Activated CD4-positive, alpha-beta memory T cell treated with anti-CD3 and anti-CD28 coated beads for 36 hours (primary cell): ENCODE measurements at regions not wholly inside any gene's neighbourhood (a gene's known extent, or its start where the extent isn't known, plus 50 kb on each side); places are given as distances from the start of the nearest gene placed in this dataset.
A peak's percentile ranks its signal among the peaks of the same experiment; 100 is the strongest.
"Not testable (repeated sequence)": the region's sequence is repeated elsewhere in the genome, so short reads cannot be mapped to it uniquely, and the experiment has no call there.

Experiments
- CTCF ChIA-PET: fragments of 350-600 bp; sonication (Branson Sonifier 250); formaldehyde crosslinking; loops from one replicate; lab custom pipeline; 2021; ENCODE audit warnings: antibody characterized with exemption, inconsistent platforms; lab: Charles Lee
- POLR2A ChIA-PET: fragments of 350-600 bp; sonication (Branson Sonifier 250); formaldehyde crosslinking; loops from one replicate; lab custom pipeline; 2021; ENCODE audit warnings: antibody characterized with exemption; lab: Charles Lee
- DNase-seq: peaks from one replicate; pipeline ENCODE4 v3.0.0-alpha.2; 2020
- H3K27ac Mint-ChIP-seq: one replicate; pipeline ENCODE4 v1.8.0; 2021; ENCODE audit warnings: mixed read lengths
- H3K27me3 Mint-ChIP-seq: one replicate; pipeline ENCODE4 v1.8.0; 2021; ENCODE audit warnings: mixed read lengths
- H3K36me3 Mint-ChIP-seq: one replicate; pipeline ENCODE4 v1.8.0; 2021; ENCODE audit warnings: mixed read lengths
- H3K4me1 Mint-ChIP-seq: one replicate; pipeline ENCODE4 v1.8.0; 2021; ENCODE audit warnings: low read depth, mixed read lengths
- H3K4me3 Mint-ChIP-seq: one replicate; pipeline ENCODE4 v1.8.0; 2021; ENCODE audit warnings: mild to moderate bottlenecking, mixed read lengths
- H3K9me3 Mint-ChIP-seq: one replicate; pipeline ENCODE4 v1.8.0; 2021; ENCODE audit warnings: mixed read lengths
- intact Hi-C: fragments of 100-400 bp; cut with micrococcal nuclease; formaldehyde crosslinking; loops from one replicate; pipeline ENCODE4 v1.15.1; 2023

DNA sequence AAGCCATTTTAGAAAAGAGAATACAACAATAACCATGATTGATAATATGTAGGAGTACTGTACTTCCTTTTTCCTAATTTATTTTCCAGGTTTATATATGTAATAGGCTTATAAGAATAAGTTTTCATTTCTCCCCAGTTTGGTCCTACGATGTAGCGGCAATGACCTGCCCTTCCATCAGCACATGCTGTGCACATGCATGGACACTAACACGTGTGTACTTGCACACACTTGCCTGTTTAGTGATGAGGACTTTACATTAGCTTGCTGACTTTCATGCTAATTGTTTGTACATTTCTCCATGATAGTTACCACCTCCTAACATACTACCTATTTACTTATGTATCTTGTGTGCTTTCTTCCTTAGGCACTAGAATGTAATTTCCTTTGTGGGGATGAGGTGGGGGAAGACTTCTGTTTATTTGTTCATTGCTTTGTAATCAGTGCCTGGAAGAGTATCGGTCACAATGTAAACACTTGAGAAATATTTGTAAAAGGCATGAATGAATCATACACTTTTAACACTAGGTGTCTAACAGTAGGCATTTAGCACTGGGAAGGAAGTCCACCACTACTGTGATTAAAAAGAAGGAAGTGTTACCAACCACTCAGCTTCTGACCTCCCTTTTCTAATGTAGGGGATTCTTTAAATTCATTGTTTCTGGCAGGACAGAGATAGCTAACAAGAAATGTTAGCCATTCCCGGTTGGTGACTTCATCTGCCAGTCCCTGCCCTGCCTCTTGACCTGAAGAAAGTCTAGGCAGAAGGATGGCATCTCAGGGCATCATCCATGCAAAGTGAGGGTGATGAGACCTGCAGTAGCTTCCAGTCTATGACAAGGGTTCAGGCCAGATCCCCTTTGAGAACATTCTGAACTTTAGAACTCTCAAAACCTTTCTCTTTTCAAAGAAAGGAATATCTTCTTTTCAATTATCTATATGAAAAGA, 120.2 kb upstream of the RAB18 start:
- no peaks in the 10 kb centered on the region for H3K4me1 Mint-ChIP-seq
- POLR2A ChIA-PET = no interaction called here
- no peak overlapping the region for H3K4me3 Mint-ChIP-seq
- intact Hi-C loops = no loop called here
- no peak overlapping the region for H3K27ac Mint-ChIP-seq
- peaks cover 25% of the 10 kb centered on the region for H3K27me3 Mint-ChIP-seq
- no peaks in the 10 kb centered on the region for H3K36me3 Mint-ChIP-seq
- CTCF ChIA-PET = no interaction called here
- DNase-seq = no peak
- H3K9me3 Mint-ChIP-seq = peaks cover 7% of the 10 kb centered on the region

DNA sequence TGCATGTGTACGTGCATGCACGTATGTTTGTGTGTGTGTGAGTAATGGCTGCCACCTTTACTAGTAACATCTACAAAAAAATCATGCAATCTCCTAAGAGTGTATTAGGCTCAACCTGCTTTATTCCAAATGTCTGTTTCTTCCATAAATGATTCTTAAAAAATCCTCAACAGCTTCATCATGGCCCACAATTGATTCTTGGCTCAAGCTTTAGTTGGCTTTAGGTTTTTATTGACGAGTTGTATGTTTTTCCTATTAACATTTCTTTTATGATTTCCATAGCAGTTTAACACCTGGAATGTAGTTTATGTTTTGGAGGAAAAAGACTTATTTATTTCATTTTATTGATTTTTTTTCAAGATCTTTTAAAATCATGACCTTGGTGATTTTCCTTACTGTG, 121.9 kb upstream of the RAB18 start:
- Mint-ChIP-seq H3K36me3 (no peaks in the 10 kb centered on the region), H3K27ac (no peak overlapping the region), H3K4me1 (no peaks in the 10 kb centered on the region), H3K9me3 (peaks cover 7% of the 10 kb centered on the region), H3K27me3 (peaks cover 23% of the 10 kb centered on the region), H3K4me3 (no peak overlapping the region)
- intact Hi-C loops = no loop called here
- ChIA-PET CTCF (no interaction called here), POLR2A (no interaction called here)
- no peak for DNase-seq

DNA sequence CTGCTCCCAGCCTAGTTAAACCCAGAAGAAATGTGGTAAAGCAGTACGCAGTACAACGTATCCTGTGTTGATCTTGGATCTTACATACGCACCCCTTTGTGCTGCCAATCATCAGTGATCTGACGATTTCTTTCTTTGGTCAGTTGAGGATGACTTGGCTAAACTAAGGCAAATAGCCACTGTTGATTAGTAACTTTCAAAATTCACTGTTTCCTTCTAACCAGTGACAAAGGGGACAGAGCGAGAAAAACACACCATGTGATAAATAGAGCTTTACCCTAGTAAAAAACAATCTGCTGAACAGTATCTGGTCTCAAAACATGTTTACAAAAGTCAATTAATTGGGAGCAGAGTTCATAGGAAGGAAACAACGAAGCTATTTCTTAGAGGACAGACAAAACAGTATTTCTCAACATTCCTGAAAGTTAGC, 123.2 kb upstream of the RAB18 start:
- H3K4me1 Mint-ChIP-seq = no peaks in the 10 kb centered on the region
- CTCF ChIA-PET = no interaction called here
- no peak for DNase-seq
- no peak overlapping the region for H3K4me3 Mint-ChIP-seq
- POLR2A ChIA-PET = no interaction called here
- H3K27ac Mint-ChIP-seq = no peak overlapping the region
- H3K9me3 Mint-ChIP-seq = peaks cover 7% of the 10 kb centered on the region
- H3K36me3 Mint-ChIP-seq = no peaks in the 10 kb centered on the region
- peaks cover 19% of the 10 kb centered on the region for H3K27me3 Mint-ChIP-seq
- intact Hi-C loops = no loop called here

DNA sequence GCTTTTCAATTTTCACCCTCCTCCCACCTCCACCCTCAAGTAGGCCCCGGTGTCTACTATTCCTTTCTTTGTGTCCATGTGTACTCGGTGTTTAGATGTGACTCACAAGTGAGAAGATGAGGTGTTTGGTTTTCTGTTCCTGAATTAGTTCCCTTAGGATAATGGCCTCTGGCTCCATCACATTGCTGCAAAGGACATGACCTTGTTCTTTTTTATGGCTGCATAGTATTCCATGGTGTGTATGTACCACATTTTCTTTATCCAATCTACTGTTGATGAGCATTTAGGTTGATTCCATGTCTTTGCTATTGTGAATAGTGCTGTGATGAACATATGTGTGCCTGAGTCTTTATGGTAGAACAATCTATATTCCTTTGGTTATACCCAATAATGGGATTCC, 125.1 kb upstream of the RAB18 start:
- H3K4me1 Mint-ChIP-seq, H3K36me3 Mint-ChIP-seq, H3K4me3 Mint-ChIP-seq, POLR2A ChIA-PET, DNase-seq, intact Hi-C loops, H3K9me3 Mint-ChIP-seq, H3K27ac Mint-ChIP-seq: not testable (repeated sequence)
- H3K27me3 Mint-ChIP-seq = peaks cover 15% of the 10 kb centered on the region
- CTCF ChIA-PET = interaction anchor here (0.7 kb wide), 1 partner anchor 1249 kb away, joined by 3 read pairs; no protein-coding TSS in a partner anchor

DNA sequence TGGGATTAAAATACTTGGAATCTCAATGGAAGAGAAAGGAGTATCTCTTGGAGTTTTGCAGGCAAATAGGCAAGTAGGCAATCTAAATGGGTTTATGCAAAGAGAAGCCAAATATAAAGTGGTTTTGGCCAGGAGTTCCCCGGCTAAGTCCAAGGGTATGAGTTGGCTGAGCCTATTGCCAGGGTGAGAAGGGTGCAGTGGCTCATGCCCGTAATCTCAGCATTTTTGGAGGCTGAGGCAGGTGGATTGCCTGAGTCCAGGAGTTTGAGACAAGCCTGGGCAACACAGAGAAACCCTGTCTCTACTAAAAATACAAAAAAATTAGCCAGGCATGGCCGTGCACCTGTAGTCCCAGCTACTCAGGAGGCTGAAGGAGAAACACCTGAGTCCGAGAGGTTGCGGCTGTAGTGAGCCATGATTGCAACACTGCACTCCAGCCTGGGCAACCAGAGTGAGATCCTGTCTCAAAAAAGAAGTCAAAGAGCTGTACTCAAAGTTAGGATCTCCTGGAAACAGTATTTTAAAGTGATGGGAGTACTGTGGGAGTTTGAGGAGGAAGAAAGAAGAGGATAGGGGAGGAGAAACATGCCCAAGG, 130.4 kb upstream of the RAB18 start:
- Mint-ChIP-seq H3K9me3 (no peaks in the 10 kb centered on the region), H3K27ac (no peak overlapping the region), H3K4me3 (no peak overlapping the region), H3K27me3 (peaks cover 4% of the 10 kb centered on the region), H3K4me1 (no peaks in the 10 kb centered on the region), H3K36me3 (no peaks in the 10 kb centered on the region)
- POLR2A ChIA-PET = no interaction called here
- intact Hi-C loops = no loop called here
- CTCF ChIA-PET = interaction anchor here (0.8 kb wide), 1 partner anchor 13 kb away, joined by 3 read pairs; no protein-coding TSS in a partner anchor
- DNase-seq = no peak

DNA sequence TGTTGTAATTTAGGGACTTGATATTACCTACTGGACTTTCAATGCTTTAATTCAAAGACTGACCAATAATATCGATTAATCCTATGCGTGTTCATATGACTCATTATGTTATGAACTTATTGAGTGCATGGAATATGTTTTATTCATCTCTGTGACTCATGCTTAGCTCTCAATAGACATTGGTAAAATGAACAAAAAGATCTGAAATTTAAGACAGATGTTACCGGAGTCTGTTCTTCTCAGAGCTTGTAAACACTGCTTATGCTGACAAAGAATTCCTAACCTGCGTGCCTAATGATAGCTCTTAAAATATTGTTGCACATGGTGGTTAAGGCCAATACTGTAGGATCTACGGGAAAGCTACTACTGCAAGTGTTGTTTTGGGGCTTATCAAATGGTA, 131.5 kb upstream of the ACBD5 start:
- Mint-ChIP-seq H3K4me1 (no peaks in the 10 kb centered on the region), H3K9me3 (no peaks in the 10 kb centered on the region)
- POLR2A ChIA-PET = no interaction called here

DNA sequence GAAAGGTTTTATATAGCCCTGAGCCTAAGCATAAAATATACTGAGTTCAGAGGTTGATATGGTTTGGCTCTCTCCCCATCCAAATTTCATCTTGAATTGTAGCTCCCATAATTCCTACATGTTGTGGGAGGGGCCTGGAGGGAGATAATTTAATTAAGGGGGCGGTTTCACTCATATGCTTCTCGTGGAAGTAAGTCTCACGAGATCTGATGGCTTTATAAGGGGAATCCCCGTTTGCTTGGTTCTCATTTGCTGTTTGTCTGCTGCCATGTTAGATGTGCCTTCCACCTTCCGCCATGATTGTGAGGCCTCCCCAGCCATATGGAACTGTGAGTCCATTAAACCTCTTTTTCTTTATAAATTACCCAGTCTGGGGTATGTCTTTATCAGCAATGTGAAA, 130.8 kb upstream of the ACBD5 start:
- H3K27ac Mint-ChIP-seq, DNase-seq, H3K4me3 Mint-ChIP-seq, H3K27me3 Mint-ChIP-seq, POLR2A ChIA-PET, H3K36me3 Mint-ChIP-seq, H3K9me3 Mint-ChIP-seq, H3K4me1 Mint-ChIP-seq: not testable (repeated sequence)
- intact Hi-C loops = loop anchor here (2.0 kb wide), 1 partner anchor 285 kb away; no protein-coding TSS in a partner anchor
- CTCF ChIA-PET = interaction anchor here (0.6 to 1.1 kb wide), 2 partner anchors 116 to 870 kb away, joined by 3 read pairs; no protein-coding TSS in a partner anchor

More for the DNA sequence above, 131.5 kb upstream of the ACBD5 start:
- H3K4me3 Mint-ChIP-seq = no peak overlapping the region
- DNase-seq = no peak
- intact Hi-C loops = no loop called here
- no peak overlapping the region for H3K27ac Mint-ChIP-seq
- CTCF ChIA-PET = no interaction called here
- H3K36me3 Mint-ChIP-seq = no peaks in the 10 kb centered on the region
- H3K27me3 Mint-ChIP-seq = peaks cover 4% of the 10 kb centered on the region

DNA sequence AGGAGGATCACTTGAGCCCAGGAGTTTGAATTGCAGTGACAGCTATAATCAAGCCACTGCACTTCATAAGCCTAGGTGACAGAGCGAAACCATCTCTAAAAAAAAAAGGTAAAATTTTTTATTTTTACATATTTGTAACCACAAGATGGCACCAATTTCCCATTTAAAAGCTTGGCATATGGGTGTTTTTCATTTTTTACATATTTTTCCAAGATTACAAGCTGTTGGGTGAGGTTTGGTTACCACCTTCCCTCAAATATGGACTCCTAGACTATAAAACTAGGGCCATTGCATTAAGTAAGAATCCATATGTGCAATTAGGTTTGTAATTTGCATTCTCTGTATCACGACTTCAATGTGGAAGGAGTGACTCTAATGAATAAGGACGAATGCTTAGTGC, 129.3 kb upstream of the ACBD5 start:
- ChIA-PET CTCF (interaction anchor here (0.6 to 1.7 kb wide), 6 partner anchors 16 to 288 kb away, joined by 3 to 7 read pairs (median 4); no protein-coding TSS in a partner anchor), POLR2A (no interaction called here)
- intact Hi-C loops = loop anchor here (2.0 kb wide), 1 partner anchor 287 kb away; no protein-coding TSS in a partner anchor
- H3K9me3 Mint-ChIP-seq = no peaks in the 10 kb centered on the region
- DNase-seq = no peak
- no peak overlapping the region for H3K4me3 Mint-ChIP-seq
- no peak overlapping the region for H3K27ac Mint-ChIP-seq
- H3K4me1 Mint-ChIP-seq = peaks cover 5% of the 10 kb centered on the region
- no peaks in the 10 kb centered on the region for H3K36me3 Mint-ChIP-seq
- peaks cover 3% of the 10 kb centered on the region for H3K27me3 Mint-ChIP-seq

DNA sequence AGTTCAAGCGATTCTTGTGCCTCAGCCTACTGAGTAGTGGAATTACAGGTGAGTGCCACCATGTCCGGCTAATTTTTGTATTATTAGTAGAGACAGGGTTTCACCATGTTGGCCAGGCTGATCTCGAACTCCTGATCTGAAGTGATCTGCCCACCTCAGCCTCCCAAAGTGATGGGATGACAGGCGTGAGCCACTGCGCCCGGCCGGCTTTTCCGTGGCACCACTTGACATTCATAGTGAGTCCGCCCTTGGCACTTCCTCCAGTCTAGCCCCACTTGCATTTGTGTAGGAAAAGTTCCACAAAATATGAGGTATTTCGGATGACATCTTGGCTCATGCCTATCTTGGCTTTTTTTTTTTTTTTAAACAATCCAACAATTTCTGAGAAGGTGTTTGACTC, 128.1 kb upstream of the ACBD5 start:
- intact Hi-C loops = no loop called here
- no peak overlapping the region for H3K4me3 Mint-ChIP-seq
- no peaks in the 10 kb centered on the region for H3K36me3 Mint-ChIP-seq
- no peaks in the 10 kb centered on the region for H3K27me3 Mint-ChIP-seq
- no peak for DNase-seq
- POLR2A ChIA-PET = no interaction called here
- no peak overlapping the region for H3K27ac Mint-ChIP-seq
- CTCF ChIA-PET = interaction anchor here (1.3 to 1.7 kb wide), 2 partner anchors 287 to 289 kb away, joined by 5 to 7 read pairs; no protein-coding TSS in a partner anchor
- no peaks in the 10 kb centered on the region for H3K9me3 Mint-ChIP-seq
- peaks cover 5% of the 10 kb centered on the region for H3K4me1 Mint-ChIP-seq

DNA sequence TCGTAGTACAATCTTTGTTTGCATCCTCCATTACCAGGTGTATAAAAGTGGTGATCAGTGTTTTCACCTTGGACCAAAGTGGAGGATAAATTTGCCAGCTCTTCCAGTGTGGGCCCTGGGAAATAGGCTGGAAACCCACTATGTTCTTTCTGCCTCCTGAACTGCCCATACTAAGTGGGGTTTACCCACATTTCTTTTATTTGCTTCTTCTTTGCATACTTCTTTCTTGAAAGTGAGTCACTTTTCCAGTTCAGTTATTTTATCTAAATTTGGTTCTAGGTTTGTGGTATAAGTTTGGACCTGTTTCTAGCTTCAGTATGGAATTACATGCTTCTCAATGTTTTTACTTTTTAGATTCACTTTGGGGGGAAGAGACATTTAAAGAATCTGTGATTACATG, 126.2 kb upstream of the ACBD5 start:
- no peaks in the 10 kb centered on the region for H3K27me3 Mint-ChIP-seq
- ChIA-PET CTCF (interaction anchor here (2.0 kb wide), 1 partner anchor 143 kb away, joined by 5 read pairs; no protein-coding TSS in a partner anchor), POLR2A (no interaction called here)
- intact Hi-C loops = no loop called here
- DNase-seq = no peak
- H3K36me3 Mint-ChIP-seq = no peaks in the 10 kb centered on the region
- H3K27ac Mint-ChIP-seq = no peak overlapping the region
- peaks cover 5% of the 10 kb centered on the region for H3K4me1 Mint-ChIP-seq
- no peak overlapping the region for H3K4me3 Mint-ChIP-seq
- no peaks in the 10 kb centered on the region for H3K9me3 Mint-ChIP-seq

DNA sequence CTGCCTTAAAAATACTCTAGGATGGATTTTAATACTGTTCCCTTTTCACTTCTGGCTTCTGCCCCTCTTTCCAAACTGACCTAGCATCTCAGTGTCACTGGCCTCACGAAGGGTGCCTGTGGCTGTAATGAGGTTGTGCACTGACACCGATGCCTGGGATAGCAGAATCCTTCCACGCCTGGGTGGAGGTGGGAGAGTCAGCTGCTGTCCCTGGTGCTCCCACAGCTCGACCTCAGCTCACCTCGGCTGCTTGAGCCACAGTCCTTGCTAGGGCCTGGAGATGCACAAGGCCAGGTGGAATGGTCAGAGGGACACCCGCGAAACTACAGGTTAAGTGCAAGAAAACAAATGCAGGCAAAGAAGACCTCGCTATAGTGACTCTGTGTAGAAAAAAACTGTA, 123.4 kb upstream of the ACBD5 start:
- peaks cover 5% of the 10 kb centered on the region for H3K4me1 Mint-ChIP-seq
- intact Hi-C loops = no loop called here
- no peak overlapping the region for H3K4me3 Mint-ChIP-seq
- DNase-seq = no peak
- ChIA-PET CTCF (no interaction called here), POLR2A (no interaction called here)
- no peaks in the 10 kb centered on the region for H3K9me3 Mint-ChIP-seq
- no peak overlapping the region for H3K27ac Mint-ChIP-seq
- no peaks in the 10 kb centered on the region for H3K27me3 Mint-ChIP-seq
- H3K36me3 Mint-ChIP-seq = no peaks in the 10 kb centered on the region

DNA sequence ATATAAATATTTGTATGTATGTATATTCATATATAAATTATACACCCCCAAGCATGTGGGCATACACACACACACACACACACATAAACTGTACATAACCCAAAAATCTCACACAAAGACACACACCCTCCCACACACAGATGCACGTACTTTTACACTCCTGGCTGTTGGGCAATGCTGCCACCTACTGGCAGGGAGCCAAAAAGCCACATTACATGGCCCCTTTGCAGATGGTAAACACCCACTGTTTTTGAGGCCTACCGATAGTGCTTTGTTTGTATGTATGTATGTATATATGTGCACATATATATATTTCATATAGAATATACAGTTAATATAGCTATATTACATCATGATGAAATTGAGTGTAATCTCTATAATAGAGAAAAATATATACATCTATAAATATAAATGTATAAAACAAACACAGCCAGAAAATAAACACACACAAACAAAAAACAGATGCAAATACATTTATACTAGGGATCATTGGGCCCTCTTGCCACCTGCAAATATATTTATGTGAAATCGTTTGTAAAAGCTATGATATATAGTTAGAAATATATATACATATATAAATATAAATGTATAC, 120.1 kb upstream of the ACBD5 start:
- Mint-ChIP-seq H3K4me1 (no peaks in the 10 kb centered on the region), H3K27ac (no peak overlapping the region), H3K27me3 (no peaks in the 10 kb centered on the region), H3K36me3 (no peaks in the 10 kb centered on the region), H3K9me3 (no peaks in the 10 kb centered on the region), H3K4me3 (no peak overlapping the region)
- ChIA-PET POLR2A (no interaction called here), CTCF (interaction anchor here (0.7 to 2.6 kb wide), 12 partner anchors 12 to 769 kb away, joined by 3 to 11 read pairs (median 4); no protein-coding TSS in a partner anchor)
- intact Hi-C loops = loop anchor here (2.0 kb wide), 1 partner anchor 136 kb away; no protein-coding TSS in a partner anchor
- peak; percentile 88 for DNase-seq
